SW480 (cell line): ENCODE measurements at regions not wholly inside any gene's neighbourhood (a gene's known extent, or its start where the extent isn't known, plus 50 kb on each side); places are given as distances from the start of the nearest gene placed in this dataset.
"Not testable (repeated sequence)": the region's sequence is repeated elsewhere in the genome, so short reads cannot be mapped to it uniquely, and the experiment has no call there.

ENCODE experiments used
- DNase-seq: peaks from one replicate; pipeline ENCODE4 v3.0.0-alpha.2; 2016; ENCODE audit warnings: low spot score

DNA sequence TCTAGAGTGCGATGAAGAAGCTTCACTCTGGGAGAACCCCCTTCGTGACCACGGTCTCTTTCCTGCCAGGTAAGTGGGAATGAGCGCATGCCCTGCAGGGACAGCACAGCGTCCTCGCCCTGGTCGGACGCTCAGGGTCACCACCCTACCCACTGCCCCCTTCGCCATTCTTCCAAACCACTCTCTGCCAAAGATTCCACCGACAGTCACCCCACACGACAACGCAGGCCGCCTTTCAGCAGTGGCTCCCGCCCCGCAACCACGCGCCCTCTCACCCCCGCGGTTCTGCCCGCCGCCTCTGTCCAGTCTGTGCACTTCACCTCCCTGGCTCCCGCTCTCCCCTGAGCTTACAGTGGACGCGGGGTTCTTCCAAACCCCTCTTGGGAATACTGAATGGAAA, 82.3 kb upstream of the FCGR1A start:
- DNase-seq = not testable (repeated sequence)

DNA sequence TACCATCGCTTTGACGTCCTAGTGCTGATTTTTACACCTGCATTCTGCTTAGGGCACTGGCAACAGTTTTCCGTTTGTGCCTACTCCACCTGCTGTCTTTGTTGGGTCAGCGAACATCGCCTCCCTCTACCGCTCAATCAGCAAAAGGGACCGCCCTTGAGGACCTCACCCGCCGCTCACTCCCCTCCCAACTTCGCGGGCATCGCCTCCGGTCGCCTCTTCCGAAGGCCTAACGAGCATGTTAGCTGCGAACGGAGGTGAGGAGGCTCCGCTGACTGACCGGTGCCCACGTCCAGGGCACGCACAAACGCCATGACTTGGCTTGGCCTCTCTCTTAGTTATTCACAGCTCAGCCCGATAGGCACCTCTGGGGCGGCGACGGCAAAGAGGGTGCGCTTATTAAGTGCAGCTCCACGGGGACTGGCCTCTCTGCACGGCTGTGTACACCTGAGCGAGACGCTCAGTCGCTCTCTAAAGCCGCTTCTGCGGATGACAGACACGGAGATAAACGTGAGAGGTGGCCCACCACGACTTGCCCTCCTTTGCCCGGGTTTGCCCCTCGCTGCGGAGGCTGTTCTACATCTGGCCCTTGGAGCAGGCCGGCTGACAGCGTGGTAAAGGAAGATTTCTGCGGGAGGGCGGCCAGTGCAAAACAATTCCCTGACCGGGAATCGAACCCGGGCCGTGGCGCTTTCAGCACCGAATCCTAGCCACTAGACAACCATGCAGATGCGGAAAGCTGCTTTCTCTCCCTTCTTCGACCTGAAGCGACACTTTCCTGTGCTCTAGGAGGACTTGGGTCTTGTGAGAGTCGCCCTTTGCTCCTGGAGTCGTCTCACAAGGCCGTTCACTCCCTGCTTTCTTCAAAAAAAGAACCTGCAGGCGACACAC, 81.6 kb upstream of the FCGR1A start:
- DNase-seq = not testable (repeated sequence)

- DNase-seq = peak; percentile 56
Measured at GRCh38 chr1:149708192-149708853, 74.2 kb upstream of the FCGR1A start.

DNA sequence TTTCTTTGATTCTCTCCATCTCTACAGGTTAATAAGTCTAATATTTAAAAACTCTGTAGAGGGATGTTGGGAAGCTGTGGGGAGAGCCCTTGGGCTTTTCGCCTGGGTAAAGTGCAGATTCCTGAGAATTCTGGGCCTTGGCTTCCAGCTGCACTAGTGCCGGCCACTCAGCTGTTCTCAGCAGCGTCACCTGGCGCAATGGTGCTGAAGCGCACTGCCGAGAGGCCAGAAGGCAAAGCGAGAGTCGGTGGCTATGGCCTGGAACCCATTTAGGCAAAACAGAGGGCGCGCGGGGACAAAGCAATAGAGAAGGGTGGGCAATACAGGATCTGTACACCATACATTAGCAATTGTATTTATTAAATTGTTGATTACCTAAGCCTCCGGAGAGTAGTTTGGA, 70.8 kb upstream of the FCGR1A start:
- DNase-seq = not testable (repeated sequence)

DNA sequence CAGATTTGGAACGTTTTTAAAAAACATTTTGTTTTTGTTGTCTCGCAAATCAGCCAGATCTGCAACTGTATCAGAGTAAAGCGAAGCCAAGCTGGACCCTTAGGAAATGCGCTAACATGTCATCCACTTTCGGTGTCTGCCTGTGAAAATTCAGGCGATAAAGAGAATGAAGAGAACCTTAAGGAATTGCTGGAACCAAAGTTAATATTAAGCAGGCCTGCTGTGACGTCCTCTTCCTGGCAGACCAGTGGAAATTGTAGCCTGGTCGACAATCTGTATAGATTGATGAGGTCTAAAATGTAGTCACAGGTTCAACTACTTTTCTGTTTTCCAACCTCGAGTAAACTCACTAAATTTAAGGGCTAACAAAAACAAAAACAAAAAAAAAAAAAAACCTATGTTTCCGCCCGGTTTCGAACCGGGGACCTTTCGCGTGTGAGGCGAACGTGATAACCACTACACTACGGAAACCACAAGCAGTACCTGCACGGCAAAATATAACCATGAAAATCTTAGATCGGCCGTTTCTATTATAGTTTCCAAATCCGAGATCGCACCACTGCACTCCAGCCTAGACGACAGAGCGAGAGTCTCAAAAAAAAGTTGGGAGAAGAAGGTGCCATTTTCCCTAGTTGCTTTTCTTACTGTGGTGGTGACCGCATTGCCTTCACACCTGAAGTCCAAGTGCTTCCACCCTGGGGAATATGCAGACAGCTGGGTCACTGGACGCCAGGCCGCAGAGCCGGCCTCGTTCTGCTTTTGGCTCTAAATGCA, 70.2 kb upstream of the FCGR1A start:
- DNase-seq = peak; percentile 8

- not testable (repeated sequence) for DNase-seq
Measured at GRCh38 chr1:149713513-149713912, 69.0 kb upstream of the FCGR1A start.

DNA sequence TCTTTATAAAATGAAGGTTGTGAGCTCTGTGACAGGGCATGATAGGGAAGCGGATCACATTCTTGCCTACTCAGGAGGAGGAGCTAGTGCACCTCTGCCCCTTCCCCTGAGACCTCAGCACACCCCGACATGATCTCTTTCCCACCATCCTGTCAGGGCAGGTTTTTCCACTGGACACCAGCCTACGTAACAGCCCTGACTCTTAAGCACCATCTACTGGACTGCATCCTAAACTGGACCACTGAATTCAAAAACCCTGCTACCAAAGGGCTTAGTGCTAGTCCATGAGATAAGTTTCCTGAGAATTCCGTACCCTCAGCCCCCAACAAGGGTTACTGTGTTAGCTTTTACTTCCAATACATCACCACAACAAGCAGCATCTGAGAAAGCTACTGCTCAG, 68.5 kb upstream of the FCGR1A start:
- DNase-seq = not testable (repeated sequence)

DNA sequence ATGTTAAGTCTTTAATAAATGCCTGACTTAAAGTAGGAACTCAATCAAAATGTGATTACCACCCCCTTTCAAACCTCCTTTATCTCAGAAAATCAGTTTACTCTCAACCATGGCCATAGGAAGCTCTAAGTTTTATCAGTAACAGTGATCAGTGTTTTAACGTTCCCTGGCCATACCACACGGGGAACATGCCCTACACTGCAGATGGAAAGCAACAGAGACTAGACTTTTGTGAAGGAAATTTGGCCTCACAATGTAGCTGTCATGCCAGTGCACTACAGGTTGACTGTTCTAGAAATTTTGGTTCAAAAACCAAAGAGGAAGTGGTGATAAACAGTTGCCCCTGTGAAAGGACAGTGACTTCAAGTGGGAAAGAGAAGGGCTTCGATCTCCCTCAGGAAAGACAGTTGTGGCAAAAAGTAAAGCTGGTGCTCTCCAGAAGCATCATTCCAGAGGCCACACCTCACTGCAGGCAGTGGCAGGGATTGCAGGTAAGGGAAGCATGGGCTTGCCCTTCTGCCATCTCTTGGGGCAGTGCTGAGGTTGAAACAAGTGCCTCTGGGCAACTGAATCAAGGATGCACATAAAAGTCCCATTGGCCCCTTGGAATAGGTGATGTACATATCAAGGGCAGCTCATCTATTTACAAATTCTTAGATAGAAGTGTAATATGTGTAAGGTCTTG, 57.7 kb upstream of the FCGR1A start:
- not testable (repeated sequence) for DNase-seq

DNA sequence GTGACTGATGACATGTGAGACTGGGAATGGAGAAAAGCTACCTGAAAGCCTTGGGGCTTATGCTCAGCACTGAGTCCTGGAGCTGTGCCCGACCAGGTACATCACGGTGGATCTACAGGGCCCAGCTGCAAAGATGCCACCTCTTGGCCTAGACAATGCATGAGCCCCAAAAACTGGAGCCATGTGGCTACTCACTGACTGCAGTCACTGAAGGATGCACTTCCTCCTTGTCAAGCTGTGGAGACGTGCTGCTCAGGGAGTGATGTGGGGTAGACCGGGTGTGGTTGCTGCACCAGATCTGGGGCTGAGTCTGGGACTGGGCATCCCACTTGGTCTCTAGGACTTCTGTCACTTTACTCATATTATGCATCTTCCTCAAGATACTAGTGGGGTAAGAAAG, 55.8 kb upstream of the FCGR1A start:
- not testable (repeated sequence) for DNase-seq

- DNase-seq = not testable (repeated sequence)
Measured at GRCh38 chr1:149728598-149728997, 53.9 kb upstream of the FCGR1A start.
